Aorta (tissue), 5 donors: ENCODE measurements at regions not wholly inside any gene's neighbourhood (a gene's known extent, or its start where the extent isn't known, plus 50 kb on each side); places are given as distances from the start of the nearest gene placed in this dataset.

Experiments used
- ATAC-seq: fragments of 200-7000 bp; cut with Tn5 transposase; one replicate; pipeline ENCODE4 v1.9.1; 2022; ENCODE audit warnings: moderate library complexity; ENCODE audit not compliant: low FRiP score
- DNase-seq, 2 donors: peaks; one replicate each; pipeline ENCODE4 v3.0.0-alpha.2; 2020
- H3K27ac ChIP-seq, 2 donors: one replicate each; pipeline ENCODE4 v1.5.1; 2013; ENCODE audit warnings: low read length in 2 of 2, mild to moderate bottlenecking in 2 of 2, moderate library complexity in 2 of 2, control low read depth in 1 of 2, inconsistent platforms in 1 of 2, low read depth in 1 of 2
- H3K27me3 ChIP-seq, 2 donors: one replicate each; pipeline ENCODE4 v1.6.1; 2013; ENCODE audit warnings: control low read depth in 1 of 2, low read length in 1 of 2, mild to moderate bottlenecking in 1 of 2, moderate library complexity in 1 of 2; ENCODE audit not compliant: insufficient read depth in 2 of 2, control insufficient read depth in 1 of 2
- H3K36me3 ChIP-seq, 2 donors: one replicate each; pipeline ENCODE4 v1.6.1; 2013; ENCODE audit warnings: control low read depth in 1 of 2, low read length in 1 of 2, mild to moderate bottlenecking in 1 of 2; ENCODE audit not compliant: insufficient read depth in 2 of 2, control insufficient read depth in 1 of 2
- H3K4me1 ChIP-seq, 2 donors: one replicate each; pipeline ENCODE4 v1.6.1; 2013; ENCODE audit warnings: low read length in 2 of 2, control low read depth in 1 of 2, mild to moderate bottlenecking in 1 of 2, moderate library complexity in 1 of 2; ENCODE audit not compliant: insufficient read depth in 2 of 2, control insufficient read depth in 1 of 2
- H3K4me3 ChIP-seq, 2 donors: one replicate each; pipeline ENCODE4 v1.5.1; 2013; ENCODE audit warnings: low read length in 2 of 2, control low read depth in 1 of 2, mild to moderate bottlenecking in 1 of 2
- H3K9me3 ChIP-seq: one replicate; pipeline ENCODE4 v1.6.1; 2013; ENCODE audit warnings: mild to moderate bottlenecking, low read length; ENCODE audit not compliant: control insufficient read depth
- WGBS, 2 donors: extraction: QIAGEN DNeasy Blood & Tissue Kit; methylation state at CpG; one replicate each; pipeline ENCODE4 v1.1.7; 2013; 5-methylcytosine and 5-hydroxymethylcytosine counted together
- intact Hi-C, 2 donors: fragments of 100-400 bp; cut with DNase I; formaldehyde crosslinking; loops; one replicate each; pipeline versions ENCODE4 v1.14.2 to v1.15.0; 2022
- donor health status: healthy with polysubstance abuse.
- donor health status: Bipolar disorder and iron deficiency.
- donor health status: DM: no; HTN: no; CAD: no.
- donor health status: DM: no; HTN: no; CAD: no.
- donor health status: DM: yes; HTN: yes; CAD: no.

DNA sequence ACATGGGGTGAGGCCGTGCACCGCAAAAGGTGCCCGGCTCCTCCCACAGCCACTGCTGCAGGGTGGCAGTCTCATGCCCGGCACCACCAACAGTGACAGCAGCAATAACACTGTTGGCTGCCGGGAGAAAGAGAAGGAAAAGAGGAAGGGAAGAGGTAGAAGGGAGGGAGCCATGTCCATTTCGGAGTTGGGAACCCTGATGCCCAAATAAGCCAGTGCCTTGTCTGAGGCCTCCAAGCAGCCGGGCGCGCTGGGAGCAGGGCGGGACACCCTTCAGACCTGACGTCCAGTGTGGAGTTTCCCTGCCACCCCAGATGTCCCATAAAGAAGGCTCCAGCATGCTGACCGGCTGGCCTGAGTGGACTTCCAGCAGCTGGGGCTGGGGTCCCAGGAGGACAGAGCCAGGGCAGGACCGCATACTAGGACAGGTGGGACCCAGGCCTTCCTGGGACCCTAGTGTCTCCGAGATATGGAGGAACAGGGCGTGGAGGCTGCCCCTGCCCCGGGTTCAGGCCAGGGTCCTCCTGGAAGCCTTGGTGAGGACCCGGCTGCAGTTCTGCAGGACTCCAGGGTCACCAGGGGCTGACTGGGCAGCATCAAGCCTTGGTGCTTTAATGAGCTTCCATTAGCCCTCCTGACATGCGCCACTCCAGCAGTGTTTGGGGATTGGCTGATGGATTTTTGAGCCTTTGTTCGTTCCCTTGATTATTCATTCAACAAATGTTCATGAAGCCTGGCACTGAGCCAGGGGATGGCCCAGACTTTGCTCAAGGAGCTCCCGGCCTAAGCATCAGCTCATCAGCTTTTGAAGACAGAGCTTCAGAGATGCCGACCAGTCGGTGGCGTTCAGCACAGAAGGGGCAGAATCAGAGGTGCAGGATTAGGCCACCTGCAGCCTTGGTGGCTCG is 223.6 kb upstream of the CIBAR2 start:
- H3K27me3 ChIP-seq: no peaks in the 10 kb centered on the region
- H3K4me1 ChIP-seq: no peaks in the 10 kb centered on the region
- H3K9me3 ChIP-seq: no peaks in the 10 kb centered on the region
- no peaks in the 10 kb centered on the region for H3K36me3 ChIP-seq
- ATAC-seq: no peak
- WGBS, 2 donors: 88 to 92% methylated on average over 24 of the region's 24 CpGs
- H3K4me3 ChIP-seq: no peak overlapping the region
- H3K27ac ChIP-seq: no peak overlapping the region
- intact Hi-C loops: no loop called here
- DNase-seq: no peak

GRCh38 chr16:85337910-85338637 is 225.8 kb upstream of the CIBAR2 start:
- no peak overlapping the region for H3K4me3 ChIP-seq
- DNase-seq (no peak), ATAC-seq (no peak)
- H3K9me3 ChIP-seq: no peaks in the 10 kb centered on the region
- WGBS, 2 donors: 90 to 93% methylated on average over 11 of the region's 11 CpGs
- intact Hi-C loops: no loop called here
- H3K27ac ChIP-seq: no peak overlapping the region
- no peaks in the 10 kb centered on the region for H3K36me3 ChIP-seq
- H3K27me3 ChIP-seq: no peaks in the 10 kb centered on the region
- H3K4me1 ChIP-seq: no peaks in the 10 kb centered on the region

DNA sequence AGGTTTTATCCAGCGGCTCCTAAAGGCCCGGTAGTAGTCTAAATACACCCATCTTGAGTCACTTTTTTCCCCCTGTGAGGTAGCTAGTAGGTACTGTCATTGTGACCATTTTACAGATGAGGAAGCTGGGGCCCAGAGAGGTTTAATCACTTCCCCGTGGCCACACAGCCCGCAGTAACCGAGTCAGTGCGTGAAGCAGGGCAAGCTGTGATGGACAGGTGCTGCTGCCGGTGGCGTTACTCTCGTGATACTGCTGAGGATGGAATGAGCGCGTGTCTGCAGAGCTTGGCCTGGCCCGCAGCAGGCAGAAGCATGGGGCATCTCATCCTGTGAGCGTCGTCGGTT is 226.3 kb upstream of the CIBAR2 start:
- 95 to 96% methylated on average over 15 of the region's 15 CpGs for WGBS, 2 donors
- ATAC-seq: no peak
- intact Hi-C loops: no loop called here

GRCh38 chr16:85338989-85339685 is 226.9 kb upstream of the CIBAR2 start:
- no peak overlapping the region for H3K27ac ChIP-seq
- DNase-seq (no peak), ATAC-seq (no peak)
- no peaks in the 10 kb centered on the region for H3K4me1 ChIP-seq
- no peaks in the 10 kb centered on the region for H3K9me3 ChIP-seq
- WGBS, 2 donors: 80 to 88% methylated on average over 24 of the region's 24 CpGs
- H3K4me3 ChIP-seq: no peak overlapping the region
- no peaks in the 10 kb centered on the region for H3K27me3 ChIP-seq
- intact Hi-C loops: no loop called here
- H3K36me3 ChIP-seq: no peaks in the 10 kb centered on the region

More for the DNA sequence above, 226.3 kb upstream of the CIBAR2 start:
- no peaks in the 10 kb centered on the region for H3K9me3 ChIP-seq
- no peak overlapping the region for H3K4me3 ChIP-seq
- no peaks in the 10 kb centered on the region for H3K4me1 ChIP-seq
- H3K36me3 ChIP-seq: no peaks in the 10 kb centered on the region
- H3K27ac ChIP-seq: no peak overlapping the region
- no peak for DNase-seq
- no peaks in the 10 kb centered on the region for H3K27me3 ChIP-seq

- Histone ChIP-seq H3K4me1 (no peaks in the 10 kb centered on the region), H3K36me3 (no peaks in the 10 kb centered on the region), H3K4me3 (no peak overlapping the region), H3K9me3 (no peaks in the 10 kb centered on the region), H3K27ac (no peak overlapping the region), H3K27me3 (no peaks in the 10 kb centered on the region)
- intact Hi-C loops: no loop called here
- ATAC-seq: no peak
- DNase-seq: no peak
- WGBS, 2 donors: 77 to 90% methylated on average over 19 of the region's 19 CpGs
Measured at GRCh38 chr16:85341972-85342695, 229.9 kb upstream of the CIBAR2 start.

GRCh38 chr16:85344502-85345128 is 232.3 kb upstream of the CIBAR2 start:
- ATAC-seq (no peak), DNase-seq (no peak)
- Histone ChIP-seq H3K27me3 (no peaks in the 10 kb centered on the region), H3K27ac (no peak overlapping the region), H3K4me1 (no peaks in the 10 kb centered on the region), H3K4me3 (no peak overlapping the region), H3K9me3 (no peaks in the 10 kb centered on the region), H3K36me3 (no peaks in the 10 kb centered on the region)
- 85 to 93% methylated on average over 16 to 17 of the region's 17 CpGs for WGBS, 2 donors
- intact Hi-C loops: no loop called here

GRCh38 chr16:85345129-85345639 is 232.9 kb upstream of the CIBAR2 start:
- no peak for DNase-seq
- no peak for ATAC-seq

More at GRCh38 chr16:85345129-85345639, 232.9 kb upstream of the CIBAR2 start:
- no peaks in the 10 kb centered on the region for H3K9me3 ChIP-seq
- H3K27me3 ChIP-seq: no peaks in the 10 kb centered on the region
- H3K4me3 ChIP-seq: no peak overlapping the region
- no peaks in the 10 kb centered on the region for H3K36me3 ChIP-seq
- WGBS, 2 donors: 62 to 89% methylated on average over 7 of the region's 7 CpGs
- no peaks in the 10 kb centered on the region for H3K4me1 ChIP-seq
- intact Hi-C loops: no loop called here
- H3K27ac ChIP-seq: no peak overlapping the region
